Liver (tissue), 8 donors: ENCODE measurements at regions not wholly inside any gene's neighbourhood (a gene's known extent, or its start where the extent isn't known, plus 50 kb on each side); places are given as distances from the start of the nearest gene placed in this dataset.

ENCODE experiments used
- DNase-seq: peaks from one replicate; pipeline ENCODE4 v3.0.0-alpha.2; 2017; ENCODE audit warnings: low spot score
- H3K27ac ChIP-seq, 2 donors: one replicate each; pipeline ENCODE4 v1.7.0; 2013; ENCODE audit warnings: inconsistent platforms in 2 of 2, low read length in 2 of 2, control low read depth in 1 of 2, low read depth in 1 of 2, mild to moderate bottlenecking in 1 of 2
- H3K27me3 ChIP-seq, 4 donors: one replicate each; pipeline versions ENCODE4 v1.6.1 to v1.7.0; 2013; ENCODE audit warnings: low read length in 3 of 4, inconsistent platforms in 1 of 4, mild to moderate bottlenecking in 1 of 4, moderate library complexity in 1 of 4; ENCODE audit not compliant: control insufficient read depth in 4 of 4, insufficient read depth in 4 of 4
- H3K36me3 ChIP-seq, 4 donors: one replicate each; pipeline versions ENCODE4 v1.6.1 to v1.7.0; 2013; ENCODE audit warnings: low read length in 3 of 4, mild to moderate bottlenecking in 3 of 4, low read depth in 1 of 4, moderate library complexity in 1 of 4; ENCODE audit not compliant: control insufficient read depth in 4 of 4, insufficient read depth in 3 of 4
- H3K4me1 ChIP-seq, 4 donors: one replicate each; pipeline versions ENCODE4 v1.6.1 to v1.7.0; 2013; ENCODE audit warnings: low read length in 3 of 4, mild to moderate bottlenecking in 3 of 4, moderate library complexity in 1 of 4; ENCODE audit not compliant: control insufficient read depth in 4 of 4, insufficient read depth in 4 of 4
- H3K4me3 ChIP-seq, 3 donors: one replicate each; pipeline versions ENCODE4 v1.6.1 to v1.7.0; 2013; ENCODE audit warnings: low read length in 3 of 3, control low read depth in 1 of 3, low read depth in 1 of 3, mild to moderate bottlenecking in 1 of 3
- H3K9ac ChIP-seq, 2 donors: one replicate each; pipeline ENCODE4 v1.7.0; 2013; ENCODE audit warnings: low read length in 2 of 2, mild to moderate bottlenecking in 2 of 2, moderate library complexity in 2 of 2, control low read depth in 1 of 2, low read depth in 1 of 2
- H3K9me3 ChIP-seq, 4 donors: one replicate each; pipeline versions ENCODE4 v1.6.1 to v1.7.0; 2013; ENCODE audit warnings: low read length in 3 of 4; ENCODE audit not compliant: control insufficient read depth in 4 of 4
- EGR1 ChIP-seq, 2 donors: IDR thresholded peaks; 2 replicates each; pipeline ENCODE4 v1.6.1; 2016 to 2018; ENCODE audit warnings: antibody characterized with exemption in 2 of 2, low read depth in 2 of 2
- FOXA1 ChIP-seq: IDR thresholded peaks from 2 replicates; pipeline ENCODE4 v1.6.1; 2016; ENCODE audit warnings: antibody characterized with exemption
- FOXA2 ChIP-seq: IDR thresholded peaks from 2 replicates; pipeline ENCODE4 v1.6.1; 2016; ENCODE audit warnings: antibody characterized with exemption
- GABPA ChIP-seq, 2 donors: IDR thresholded peaks in 1 of 2; conservative IDR thresholded peaks in 1 of 2; 2 replicates each; pipeline ENCODE4 v1.6.1; 2016; ENCODE audit warnings: antibody characterized with exemption in 2 of 2, mild to moderate bottlenecking in 1 of 2, moderate library complexity in 1 of 2
- HNF4A ChIP-seq, 2 donors: conservative IDR thresholded peaks; 2 replicates each; pipeline ENCODE4 v1.6.1; 2016; ENCODE audit warnings: antibody characterized with exemption in 2 of 2, mild to moderate bottlenecking in 2 of 2
- HNF4G ChIP-seq: IDR thresholded peaks from 2 replicates; pipeline ENCODE4 v1.6.1; 2016; ENCODE audit warnings: antibody characterized with exemption
- JUND ChIP-seq, 2 donors: IDR thresholded peaks; 2 replicates each; pipeline ENCODE4 v1.6.1; 2016; ENCODE audit warnings: antibody characterized with exemption in 2 of 2
- MAX ChIP-seq: IDR thresholded peaks from 2 replicates; pipeline ENCODE4 v1.6.1; 2016; ENCODE audit warnings: antibody characterized with exemption
- NR2F2 ChIP-seq: IDR thresholded peaks from 2 replicates; pipeline ENCODE4 v1.6.1; 2016; ENCODE audit warnings: antibody characterized with exemption
- RAD21 ChIP-seq, 2 donors: IDR thresholded peaks; 2 replicates each; pipeline ENCODE4 v1.6.1; 2016; ENCODE audit warnings: antibody characterized with exemption in 2 of 2, mild to moderate bottlenecking in 2 of 2
- RXRA ChIP-seq, 2 donors: IDR thresholded peaks; 2 replicates each; pipeline ENCODE4 v1.6.1; 2017 to 2018; ENCODE audit warnings: antibody characterized with exemption in 2 of 2, mild to moderate bottlenecking in 1 of 2
- SP1 ChIP-seq: IDR thresholded peaks from 2 replicates; pipeline ENCODE4 v1.6.1; 2018; ENCODE audit warnings: antibody characterized with exemption, mild to moderate bottlenecking
- TAF1 ChIP-seq: conservative IDR thresholded peaks from 2 replicates; pipeline ENCODE4 v1.6.1; 2016; ENCODE audit warnings: antibody characterized with exemption, mild to moderate bottlenecking
- YY1 ChIP-seq: IDR thresholded peaks from 2 replicates; pipeline ENCODE4 v1.6.1; 2016; ENCODE audit warnings: antibody characterized with exemption, mild to moderate bottlenecking
- WGBS: extraction: QIAGEN DNeasy Blood & Tissue Kit; methylation state at CpG from one replicate; pipeline ENCODE4 v1.1.7; 2013; 5-methylcytosine and 5-hydroxymethylcytosine counted together
- TF ChIP-seq, protein P1 (sequence below): IDR thresholded peaks from 2 replicates; pipeline ENCODE4 v1.6.1; 2016; ENCODE audit warnings: antibody characterized with exemption, mild to moderate bottlenecking
- TF ChIP-seq, protein P2 (sequence below): IDR thresholded peaks from 2 replicates; pipeline ENCODE4 v1.6.1; 2016; ENCODE audit warnings: antibody characterized with exemption
- TF ChIP-seq, protein P3 (sequence below): IDR thresholded peaks from 2 replicates; pipeline ENCODE4 v1.6.1; 2016; ENCODE audit warnings: antibody characterized with exemption
- TF ChIP-seq, protein P4 (sequence below): fragments of 150-350 bp; IDR thresholded peaks from 2 replicates; pipeline ENCODE4 v1.5.1; 2017; ENCODE audit warnings: improper control_type of control experiment, low read depth, low read length; ENCODE audit not compliant: missing input control
- donor health status: healthy.
- donor health status: healthy.
- donor health status: healthy.
- donor health status: healthy.
- donor health status: healthy.

GRCh38 chr7:134372858-134373257 is 56.1 kb upstream of the SLC35B4 start:
- no peak for TF ChIP-seq FOXA1
- TF ChIP-seq MAX, result no peak
- TF ChIP-seq JUND (IDR thresholded peaks at IDR 0.05), result no peak
- TF ChIP-seq FOXA2, result no peak
- no peak for TF ChIP-seq YY1
- TF ChIP-seq RXRA (IDR thresholded peaks at IDR 0.05), result no peak
- TF ChIP-seq HNF4A (conservative IDR thresholded peaks at IDR 0.05), result no peak
- TF ChIP-seq EGR1 (IDR thresholded peaks at IDR 0.05; ENCODE audit: low read depth in 2 of 2), result no peak
- TF ChIP-seq, protein P1, sequence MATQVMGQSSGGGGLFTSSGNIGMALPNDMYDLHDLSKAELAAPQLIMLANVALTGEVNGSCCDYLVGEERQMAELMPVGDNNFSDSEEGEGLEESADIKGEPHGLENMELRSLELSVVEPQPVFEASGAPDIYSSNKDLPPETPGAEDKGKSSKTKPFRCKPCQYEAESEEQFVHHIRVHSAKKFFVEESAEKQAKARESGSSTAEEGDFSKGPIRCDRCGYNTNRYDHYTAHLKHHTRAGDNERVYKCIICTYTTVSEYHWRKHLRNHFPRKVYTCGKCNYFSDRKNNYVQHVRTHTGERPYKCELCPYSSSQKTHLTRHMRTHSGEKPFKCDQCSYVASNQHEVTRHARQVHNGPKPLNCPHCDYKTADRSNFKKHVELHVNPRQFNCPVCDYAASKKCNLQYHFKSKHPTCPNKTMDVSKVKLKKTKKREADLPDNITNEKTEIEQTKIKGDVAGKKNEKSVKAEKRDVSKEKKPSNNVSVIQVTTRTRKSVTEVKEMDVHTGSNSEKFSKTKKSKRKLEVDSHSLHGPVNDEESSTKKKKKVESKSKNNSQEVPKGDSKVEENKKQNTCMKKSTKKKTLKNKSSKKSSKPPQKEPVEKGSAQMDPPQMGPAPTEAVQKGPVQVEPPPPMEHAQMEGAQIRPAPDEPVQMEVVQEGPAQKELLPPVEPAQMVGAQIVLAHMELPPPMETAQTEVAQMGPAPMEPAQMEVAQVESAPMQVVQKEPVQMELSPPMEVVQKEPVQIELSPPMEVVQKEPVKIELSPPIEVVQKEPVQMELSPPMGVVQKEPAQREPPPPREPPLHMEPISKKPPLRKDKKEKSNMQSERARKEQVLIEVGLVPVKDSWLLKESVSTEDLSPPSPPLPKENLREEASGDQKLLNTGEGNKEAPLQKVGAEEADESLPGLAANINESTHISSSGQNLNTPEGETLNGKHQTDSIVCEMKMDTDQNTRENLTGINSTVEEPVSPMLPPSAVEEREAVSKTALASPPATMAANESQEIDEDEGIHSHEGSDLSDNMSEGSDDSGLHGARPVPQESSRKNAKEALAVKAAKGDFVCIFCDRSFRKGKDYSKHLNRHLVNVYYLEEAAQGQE, result no peak
- TF ChIP-seq HNF4G, result no peak
- no peak for TF ChIP-seq NR2F2
- TF ChIP-seq, protein P2, sequence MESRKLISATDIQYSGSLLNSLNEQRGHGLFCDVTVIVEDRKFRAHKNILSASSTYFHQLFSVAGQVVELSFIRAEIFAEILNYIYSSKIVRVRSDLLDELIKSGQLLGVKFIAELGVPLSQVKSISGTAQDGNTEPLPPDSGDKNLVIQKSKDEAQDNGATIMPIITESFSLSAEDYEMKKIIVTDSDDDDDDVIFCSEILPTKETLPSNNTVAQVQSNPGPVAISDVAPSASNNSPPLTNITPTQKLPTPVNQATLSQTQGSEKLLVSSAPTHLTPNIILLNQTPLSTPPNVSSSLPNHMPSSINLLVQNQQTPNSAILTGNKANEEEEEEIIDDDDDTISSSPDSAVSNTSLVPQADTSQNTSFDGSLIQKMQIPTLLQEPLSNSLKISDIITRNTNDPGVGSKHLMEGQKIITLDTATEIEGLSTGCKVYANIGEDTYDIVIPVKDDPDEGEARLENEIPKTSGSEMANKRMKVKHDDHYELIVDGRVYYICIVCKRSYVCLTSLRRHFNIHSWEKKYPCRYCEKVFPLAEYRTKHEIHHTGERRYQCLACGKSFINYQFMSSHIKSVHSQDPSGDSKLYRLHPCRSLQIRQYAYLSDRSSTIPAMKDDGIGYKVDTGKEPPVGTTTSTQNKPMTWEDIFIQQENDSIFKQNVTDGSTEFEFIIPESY, result no peak
- TF ChIP-seq TAF1, result no peak
- TF ChIP-seq GABPA (IDR thresholded peaks at IDR 0.05 in 1 of 2, conservative IDR thresholded peaks at IDR 0.05 in 1 of 2), result no peak
- TF ChIP-seq, protein P3, sequence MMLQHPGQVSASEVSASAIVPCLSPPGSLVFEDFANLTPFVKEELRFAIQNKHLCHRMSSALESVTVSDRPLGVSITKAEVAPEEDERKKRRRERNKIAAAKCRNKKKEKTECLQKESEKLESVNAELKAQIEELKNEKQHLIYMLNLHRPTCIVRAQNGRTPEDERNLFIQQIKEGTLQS, result no peak
- TF ChIP-seq, protein P4, sequence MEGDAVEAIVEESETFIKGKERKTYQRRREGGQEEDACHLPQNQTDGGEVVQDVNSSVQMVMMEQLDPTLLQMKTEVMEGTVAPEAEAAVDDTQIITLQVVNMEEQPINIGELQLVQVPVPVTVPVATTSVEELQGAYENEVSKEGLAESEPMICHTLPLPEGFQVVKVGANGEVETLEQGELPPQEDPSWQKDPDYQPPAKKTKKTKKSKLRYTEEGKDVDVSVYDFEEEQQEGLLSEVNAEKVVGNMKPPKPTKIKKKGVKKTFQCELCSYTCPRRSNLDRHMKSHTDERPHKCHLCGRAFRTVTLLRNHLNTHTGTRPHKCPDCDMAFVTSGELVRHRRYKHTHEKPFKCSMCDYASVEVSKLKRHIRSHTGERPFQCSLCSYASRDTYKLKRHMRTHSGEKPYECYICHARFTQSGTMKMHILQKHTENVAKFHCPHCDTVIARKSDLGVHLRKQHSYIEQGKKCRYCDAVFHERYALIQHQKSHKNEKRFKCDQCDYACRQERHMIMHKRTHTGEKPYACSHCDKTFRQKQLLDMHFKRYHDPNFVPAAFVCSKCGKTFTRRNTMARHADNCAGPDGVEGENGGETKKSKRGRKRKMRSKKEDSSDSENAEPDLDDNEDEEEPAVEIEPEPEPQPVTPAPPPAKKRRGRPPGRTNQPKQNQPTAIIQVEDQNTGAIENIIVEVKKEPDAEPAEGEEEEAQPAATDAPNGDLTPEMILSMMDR, result no peak
- no peak for TF ChIP-seq SP1
- no peak for TF ChIP-seq RAD21 (IDR thresholded peaks at IDR 0.05)
- Histone ChIP-seq H3K9ac (no peak overlapping the region), H3K27me3 (no peaks in the 10 kb centered on the region), H3K36me3 (no peaks in the 10 kb centered on the region), H3K4me1 (peaks cover 9 to 41% (median 24%) of the 10 kb centered on the region in 4 donors), H3K9me3 (no peaks in the 10 kb centered on the region), H3K4me3 (no peak overlapping the region), H3K27ac (no peak overlapping the region)
- WGBS, result 94% methylated on average over 4 of the region's 4 CpGs
- DNase-seq, result no peak
